Limb (tissue), 2 donors: ENCODE measurements at regions not wholly inside any gene's neighbourhood (a gene's known extent, or its start where the extent isn't known, plus 50 kb on each side); places are given as distances from the start of the nearest gene placed in this dataset.
A peak's percentile ranks its signal among the peaks of the same experiment; 100 is the strongest.
"Not testable (repeated sequence)": the region's sequence is repeated elsewhere in the genome, so short reads cannot be mapped to it uniquely, and the experiment has no call there.

Source experiments
- DNase-seq, 2 donors: peaks; one replicate each; pipeline ENCODE4 v3.0.0-alpha.2; 2016; ENCODE audit errors: extremely low spot score in 2 of 2

DNA sequence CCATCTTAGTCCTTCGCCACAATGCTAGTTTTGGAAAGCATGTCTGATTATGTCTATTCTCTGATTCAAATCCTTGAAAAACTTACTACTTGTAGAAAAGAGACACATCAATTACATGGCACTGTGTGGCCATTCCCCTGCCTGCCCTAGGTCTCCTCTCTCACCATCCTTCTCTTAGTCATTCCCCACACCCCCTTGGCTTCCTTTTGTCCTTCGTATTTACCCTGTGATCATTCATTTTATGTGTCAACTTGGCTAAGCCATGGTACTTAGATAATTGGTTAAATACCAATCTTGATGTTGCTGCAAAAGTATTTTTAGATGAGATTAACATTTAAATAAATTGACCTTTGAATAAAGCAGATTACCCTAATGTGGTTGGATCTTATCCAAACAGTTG is 122.9 kb upstream of the CDH11 start:
- DNase-seq: no peak

DNA sequence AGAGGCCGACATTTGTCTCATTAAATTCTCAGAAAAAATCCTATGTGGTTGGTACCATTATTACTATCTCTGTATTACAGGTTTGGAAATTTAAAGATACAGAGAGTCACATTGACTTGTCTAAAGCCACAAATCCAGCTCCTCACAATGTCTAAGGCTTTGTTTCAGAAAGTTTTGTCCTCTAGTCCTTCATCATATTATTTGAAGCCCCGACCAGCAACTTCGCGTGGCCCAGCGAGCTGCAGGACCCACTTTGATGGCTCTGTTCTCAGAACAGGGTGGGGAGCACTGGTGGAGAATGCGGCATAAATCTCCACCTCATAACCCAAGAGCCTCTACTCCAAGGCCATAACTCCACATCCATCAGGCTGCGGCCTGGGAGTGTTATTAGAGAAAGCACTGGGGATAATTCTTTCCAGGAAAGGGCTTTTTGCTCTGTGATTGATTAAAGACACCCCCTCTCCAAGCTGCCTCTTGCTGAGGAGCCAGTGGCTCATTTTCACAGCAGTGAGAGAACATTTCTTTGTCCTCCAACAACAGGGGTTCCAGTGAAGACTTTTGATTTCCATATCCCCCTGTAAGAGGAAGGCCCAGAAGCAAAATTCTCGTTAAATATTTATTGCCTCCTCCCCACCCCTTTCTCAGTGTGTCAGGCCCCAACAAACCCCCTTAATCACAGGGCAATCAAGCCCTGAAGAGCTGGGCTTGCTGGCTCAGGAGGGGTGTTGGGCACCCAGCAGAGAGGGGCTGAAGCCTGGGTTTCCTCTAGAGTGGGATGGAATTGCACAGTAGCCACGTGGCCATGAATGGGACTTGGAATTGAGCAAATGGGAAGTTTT is 113.7 kb upstream of the CDH11 start:
- peak in 1 of 2 donors; percentile 35 for DNase-seq

DNA sequence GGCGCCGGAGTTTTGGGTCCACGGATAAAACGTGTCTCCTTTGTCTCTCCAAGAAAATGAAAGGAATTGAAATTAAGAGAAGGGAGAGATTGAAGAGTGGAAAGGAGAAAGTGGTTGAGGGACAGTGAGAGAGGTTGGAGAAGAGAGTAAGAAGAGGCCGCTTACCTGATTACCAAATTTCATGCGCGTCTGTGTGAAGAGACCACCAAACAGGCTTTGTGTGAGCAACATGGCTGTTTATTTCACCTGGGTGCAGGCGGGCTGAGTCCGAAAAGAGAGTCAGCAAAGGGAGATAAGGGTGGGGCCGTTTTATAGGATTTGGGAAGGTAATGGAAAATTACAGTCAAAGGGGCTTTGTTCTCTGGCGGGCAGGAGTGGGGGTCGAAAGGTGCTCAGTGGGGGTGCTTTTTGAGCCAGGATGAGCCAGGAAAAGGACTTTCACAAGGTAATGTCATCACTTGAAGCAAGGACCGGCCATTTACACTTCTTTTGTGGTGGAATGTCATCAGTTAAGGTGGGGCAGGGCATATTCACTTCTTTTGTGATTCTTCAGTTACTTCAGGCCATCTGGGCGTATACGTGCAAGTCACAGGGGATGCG is 113.0 kb upstream of the CDH11 start:
- DNase-seq: not testable (repeated sequence)

DNA sequence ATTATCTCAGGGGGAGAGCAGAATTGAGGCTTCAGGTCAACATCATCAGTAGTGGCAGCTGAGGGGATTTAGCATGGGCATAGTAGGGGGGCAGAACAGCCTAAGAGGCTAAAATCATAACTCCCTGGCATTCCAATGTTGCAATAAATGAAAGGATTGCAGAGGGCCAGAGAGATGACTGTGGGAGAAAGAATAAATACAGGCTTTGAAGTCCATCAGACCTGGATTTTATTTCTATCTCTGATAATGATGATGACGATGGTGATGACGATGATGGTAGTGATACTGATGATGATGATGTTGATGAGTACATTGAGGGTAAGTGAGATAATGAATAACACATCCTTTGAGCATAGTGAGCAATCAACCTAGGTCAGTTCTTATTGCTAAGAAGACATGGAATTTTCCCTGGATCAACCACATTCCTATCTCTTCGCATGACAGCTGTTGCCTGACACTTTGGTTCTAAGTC is 107.4 kb upstream of the CDH11 start:
- DNase-seq: no peak

DNA sequence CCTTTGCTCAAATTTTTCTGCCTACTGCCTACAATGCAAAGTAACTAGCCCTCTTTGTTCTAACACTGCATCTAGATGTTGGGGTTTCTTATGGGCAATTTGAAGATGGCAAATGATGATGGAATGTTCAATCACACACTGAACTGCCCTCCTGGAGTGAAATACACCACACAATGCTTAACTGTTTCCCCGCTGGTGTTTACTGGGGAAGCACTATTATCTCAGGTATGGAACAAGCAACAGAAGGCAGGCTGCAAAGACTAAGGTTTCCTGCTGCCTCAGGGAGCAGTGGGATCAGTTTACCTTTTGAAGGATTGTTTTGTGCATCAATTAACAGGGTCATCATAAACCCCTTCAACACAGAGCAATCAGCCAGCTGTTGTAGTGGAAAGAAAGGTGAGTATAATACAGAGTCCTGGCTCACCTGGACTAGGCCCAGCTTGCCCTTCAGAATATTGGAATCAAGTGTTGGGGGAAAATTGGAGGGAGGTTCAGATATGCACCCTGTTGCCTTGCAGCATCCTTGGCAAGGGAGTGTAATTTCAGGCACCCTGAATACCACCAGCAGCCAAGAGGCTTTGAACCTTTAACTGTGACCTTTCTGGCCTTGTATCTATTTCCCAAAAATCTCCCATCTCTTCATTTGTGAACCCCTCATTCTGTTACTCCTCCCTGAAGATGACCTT is 105.4 kb upstream of the CDH11 start:
- DNase-seq: no peak

DNA sequence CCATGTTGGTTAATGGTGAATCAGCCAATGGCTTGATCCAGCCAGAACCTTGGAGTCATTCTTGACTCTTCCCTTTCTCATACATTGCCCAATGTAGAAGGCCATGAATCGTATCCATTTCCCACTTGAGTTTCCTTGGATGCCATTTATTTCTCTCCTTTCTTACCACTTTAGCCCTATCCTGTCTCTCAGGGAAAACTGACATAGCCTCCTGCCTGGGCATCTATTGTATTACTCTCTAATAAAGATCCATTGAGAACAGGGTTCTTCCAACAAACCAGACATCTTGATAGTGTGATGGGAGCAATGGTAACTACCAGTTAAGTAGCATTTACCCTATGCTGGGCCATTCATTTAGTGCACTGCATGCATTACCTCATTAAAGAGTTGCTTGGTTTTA is 104.2 kb upstream of the CDH11 start:
- no peak for DNase-seq

DNA sequence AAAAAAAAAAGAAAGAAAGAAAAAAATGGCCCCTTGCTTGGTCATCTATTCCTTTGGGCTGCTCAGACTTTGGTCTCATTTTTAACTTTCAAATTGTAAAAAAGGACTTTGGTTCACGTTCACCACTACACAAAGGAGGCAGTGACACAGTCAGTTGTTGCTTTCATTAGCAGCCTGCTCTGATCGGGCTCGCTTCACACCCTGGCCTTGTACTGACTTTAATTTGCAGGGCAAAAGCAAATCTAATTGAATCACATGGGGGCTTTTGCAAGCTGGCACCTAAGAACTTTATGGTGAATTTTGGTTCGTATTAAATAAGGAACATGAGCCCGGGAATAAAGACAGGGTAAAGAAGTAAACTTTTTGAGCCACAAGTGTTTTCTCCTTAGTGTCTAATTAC is 103.6 kb upstream of the CDH11 start:
- no peak for DNase-seq

DNA sequence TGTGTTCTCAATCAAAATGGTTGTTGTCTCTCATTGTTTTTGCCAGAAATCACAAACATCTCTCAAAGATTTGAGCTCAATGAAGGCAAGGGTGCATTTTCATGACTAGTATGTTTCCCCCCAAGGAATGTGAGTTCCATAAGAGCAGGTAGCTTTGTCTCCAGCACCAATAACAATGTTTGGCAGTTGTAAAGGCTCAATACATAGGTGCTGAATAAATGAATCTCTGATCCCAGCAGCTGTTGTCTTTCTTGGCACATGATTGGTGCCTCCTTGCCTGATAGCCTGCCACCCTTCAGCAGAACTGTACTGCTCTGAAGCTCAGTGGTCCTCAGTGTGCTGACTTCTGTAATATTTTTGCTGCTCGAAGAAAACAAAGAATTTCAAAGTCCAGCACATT is 103.1 kb upstream of the CDH11 start:
- no peak for DNase-seq

DNA sequence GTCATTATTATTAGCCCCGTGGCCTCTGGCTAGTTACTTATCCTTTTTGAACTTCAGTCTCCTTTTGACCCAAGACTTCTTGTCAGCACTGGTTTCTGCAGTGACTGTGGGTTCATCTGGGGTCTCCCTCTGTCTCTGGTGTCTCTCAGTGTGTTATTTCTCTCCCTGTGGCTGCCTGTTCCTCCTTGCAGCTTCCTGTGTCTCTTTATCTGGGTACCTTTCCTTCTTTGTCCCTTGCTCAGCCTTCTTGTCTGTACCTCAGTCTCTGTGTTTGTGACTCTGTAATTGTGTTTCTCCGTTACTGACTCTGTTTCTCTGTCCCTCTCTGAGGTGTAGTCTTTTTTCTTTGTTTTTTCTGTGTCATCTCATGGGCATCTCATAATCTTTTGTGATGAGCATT is 102.6 kb upstream of the CDH11 start:
- no peak for DNase-seq

DNA sequence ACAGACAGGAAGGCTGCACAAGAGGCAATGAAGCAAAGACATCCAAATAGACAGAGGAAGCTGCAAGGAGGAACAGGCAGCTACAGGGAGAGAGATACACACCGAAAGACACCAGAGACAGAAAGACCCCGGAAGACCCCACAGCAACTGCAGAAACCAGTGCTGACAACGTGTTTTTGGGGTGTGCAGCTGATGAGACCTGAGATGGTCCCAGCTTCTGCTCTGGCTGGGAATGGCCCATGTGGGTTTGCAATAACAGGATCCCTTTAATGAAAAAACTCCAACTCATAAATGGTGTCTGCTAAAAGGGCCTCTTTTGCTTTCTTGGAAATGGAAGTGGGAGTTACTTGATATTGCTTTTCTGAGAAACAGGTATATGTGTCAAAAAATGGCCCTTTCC is 101.5 kb upstream of the CDH11 start:
- no peak for DNase-seq

DNA sequence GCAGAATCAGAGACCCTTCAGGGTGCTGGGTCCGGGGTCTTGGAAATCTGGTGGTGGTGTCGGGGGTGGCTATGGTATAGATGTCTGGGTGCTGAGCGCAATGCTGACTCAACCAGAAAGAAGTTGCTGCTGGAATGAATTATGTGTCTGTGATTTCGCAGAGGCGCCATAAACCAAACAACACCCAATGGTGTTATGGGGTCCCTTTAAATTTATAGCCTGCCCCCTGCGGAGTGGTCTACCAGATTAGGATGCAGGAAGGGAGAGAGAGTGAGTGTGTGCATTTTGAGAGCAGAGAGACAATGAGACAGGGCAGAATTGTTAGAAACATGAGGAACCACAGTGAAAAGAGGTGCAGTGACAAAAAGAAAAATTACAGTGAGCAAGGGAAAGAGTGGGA is 100.7 kb upstream of the CDH11 start:
- DNase-seq: no peak

DNA sequence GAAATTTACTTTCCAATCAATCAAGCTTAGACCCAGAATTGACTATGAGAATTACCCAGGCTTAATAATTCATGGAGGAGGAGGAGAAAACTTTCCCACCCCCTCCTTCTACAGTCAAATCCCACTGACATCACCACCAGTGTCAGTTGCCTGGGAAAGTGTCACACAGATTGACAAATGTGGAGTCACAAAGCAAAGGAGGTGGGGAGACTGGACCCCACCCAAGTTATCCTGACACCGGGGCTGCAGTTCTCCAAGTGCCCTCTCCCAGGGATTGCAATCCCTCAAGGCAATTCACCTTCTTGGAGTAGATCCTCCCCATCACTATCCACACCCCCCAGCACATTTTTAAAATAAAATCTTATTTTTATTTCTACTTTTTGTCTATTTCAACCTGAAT is 100.2 kb upstream of the CDH11 start:
- no peak for DNase-seq

DNA sequence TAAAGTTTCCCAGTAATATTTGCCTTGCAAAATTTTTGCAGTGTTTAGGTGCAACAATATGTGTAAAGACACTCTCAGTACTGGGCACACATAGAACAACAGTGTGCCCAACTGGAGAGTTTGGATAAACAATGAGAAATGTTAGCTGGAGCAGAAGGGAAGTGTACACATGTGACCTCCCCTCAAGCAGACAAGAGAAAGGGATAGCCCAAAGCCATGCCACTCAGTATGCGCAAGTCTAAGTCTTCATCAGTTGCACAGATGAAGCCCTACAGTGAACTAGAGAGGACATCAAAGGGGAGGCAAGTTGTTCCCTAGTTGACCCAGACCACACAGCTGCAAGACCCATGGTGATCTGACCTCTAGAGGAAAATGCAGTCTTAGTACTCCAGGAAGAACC is 97.9 kb upstream of the CDH11 start:
- DNase-seq: no peak

DNA sequence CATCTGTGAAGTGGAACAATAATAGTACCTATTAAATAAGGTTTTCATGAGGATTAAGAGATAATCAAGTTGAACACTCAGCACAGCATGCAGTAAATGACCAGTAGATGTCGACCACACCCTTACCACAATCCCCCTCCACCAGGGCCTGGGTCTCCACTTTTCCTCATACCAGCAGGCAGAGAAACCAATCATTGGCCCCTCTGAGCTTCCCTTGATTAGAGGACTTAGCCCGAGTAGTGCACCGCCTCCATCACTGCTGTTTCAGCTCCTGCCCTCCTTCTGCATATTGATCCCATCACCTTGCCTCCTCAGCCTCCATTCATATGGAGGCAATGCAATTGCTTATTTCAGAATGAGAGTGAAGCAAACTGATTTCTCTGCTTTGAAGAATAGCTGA is 96.5 kb upstream of the CDH11 start:
- DNase-seq: no peak

DNA sequence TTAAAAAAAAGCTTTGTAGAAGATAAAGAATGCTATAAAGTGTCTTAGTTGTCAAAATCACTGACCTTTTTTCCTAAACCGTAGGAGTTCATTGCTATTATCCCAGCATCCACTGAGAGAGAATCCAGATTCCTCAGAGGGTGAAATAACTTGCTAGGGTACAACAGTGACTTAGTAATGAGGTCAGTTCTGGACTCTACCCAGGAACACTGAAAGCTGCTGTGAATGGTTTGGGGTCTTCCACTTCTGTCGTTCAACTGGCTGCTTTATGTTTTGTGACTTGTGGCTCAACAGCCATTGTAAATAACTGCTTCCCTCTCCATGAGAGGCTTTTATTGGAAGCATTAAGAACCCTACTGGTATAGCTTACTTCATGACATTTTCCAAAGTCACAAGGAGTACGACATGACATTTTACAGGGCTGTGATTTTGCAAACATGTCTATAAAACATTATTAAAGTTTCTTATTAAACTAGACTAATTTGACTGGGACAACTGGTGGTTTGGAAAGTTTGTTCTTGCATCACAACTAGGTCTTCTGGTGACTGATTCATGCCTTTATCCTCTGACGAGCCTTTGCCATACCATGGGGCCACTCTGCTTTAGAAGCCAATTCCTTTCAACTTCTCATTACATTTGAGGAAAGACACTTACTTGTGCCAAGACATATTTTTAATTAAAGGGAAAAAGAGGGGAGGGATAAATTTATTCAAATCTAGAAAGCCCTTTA is 92.2 kb upstream of the CDH11 start:
- DNase-seq: no peak

DNA sequence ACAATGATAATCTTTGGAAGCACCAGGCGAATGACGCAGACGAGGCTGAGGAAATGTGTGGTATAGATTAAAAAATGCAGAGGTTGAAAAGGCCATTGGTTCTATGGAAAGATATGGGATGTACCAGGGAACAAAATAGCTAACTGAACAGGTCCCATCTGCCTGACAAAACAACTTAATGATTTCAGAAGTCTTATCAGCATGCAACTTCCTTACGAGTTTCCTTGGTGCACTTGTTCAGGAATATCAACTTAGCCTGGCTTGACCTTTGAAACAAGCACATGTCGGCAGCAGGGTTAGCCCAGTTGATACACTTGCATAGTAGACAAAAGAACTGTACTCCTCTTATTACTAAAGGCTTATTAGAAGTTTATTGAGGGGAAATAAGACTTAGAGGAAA is 90.9 kb upstream of the CDH11 start:
- no peak for DNase-seq

DNA sequence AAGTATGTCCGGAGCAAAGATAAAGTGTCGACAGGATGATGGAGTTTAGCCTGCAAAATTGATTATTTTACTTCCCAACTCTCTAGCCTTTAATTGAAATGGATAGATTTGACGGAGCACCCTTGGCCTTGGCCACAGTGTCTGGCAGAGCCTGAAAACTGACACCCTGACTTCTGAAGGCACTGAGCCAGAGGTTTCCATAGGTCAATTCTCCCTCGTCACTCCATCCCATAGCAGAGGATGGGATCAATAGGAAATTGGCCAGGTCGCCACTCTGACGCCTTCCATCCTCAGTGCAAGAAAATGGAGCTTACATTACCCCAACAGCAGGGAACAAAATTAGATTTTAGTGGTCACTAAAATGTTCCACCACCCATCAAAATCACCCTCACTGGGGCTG is 90.4 kb upstream of the CDH11 start:
- no peak for DNase-seq

DNA sequence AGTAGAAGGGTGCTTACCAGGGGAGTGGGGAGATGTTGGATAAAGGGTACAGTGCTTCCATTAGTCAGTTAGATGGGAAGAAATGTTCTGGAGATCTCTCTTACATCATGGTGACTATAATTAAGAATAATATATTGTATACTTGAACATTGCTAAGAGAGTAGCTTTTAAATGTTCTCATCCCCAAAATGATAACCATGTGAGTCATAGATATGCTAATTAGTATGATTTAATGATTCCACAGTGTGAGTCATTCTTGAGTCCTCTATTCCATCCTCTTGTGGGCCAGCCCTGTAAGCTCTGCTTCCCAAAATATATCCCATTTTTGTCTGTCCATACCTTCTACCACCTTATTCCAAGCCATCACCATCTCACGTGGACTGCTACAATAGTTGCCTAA is 80.6 kb upstream of the CDH11 start:
- DNase-seq: no peak

DNA sequence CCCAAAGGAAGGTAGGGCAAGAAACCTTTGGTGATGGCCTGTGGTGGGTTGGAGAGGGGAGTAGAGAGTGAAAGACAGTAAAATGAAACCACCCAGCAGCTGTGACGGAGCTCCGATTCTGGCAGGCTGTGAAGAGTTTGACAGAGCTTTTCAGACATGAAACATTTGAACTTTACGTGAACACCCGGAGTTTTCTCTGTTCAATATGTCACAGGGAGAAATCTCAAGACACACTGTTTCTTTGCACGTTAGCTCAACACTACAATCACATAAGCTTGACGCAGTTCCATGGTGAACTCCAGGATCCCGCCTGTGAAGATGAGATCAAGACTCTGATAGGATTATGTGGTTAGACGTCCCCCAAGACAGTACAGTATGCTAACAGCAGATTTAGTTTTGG is 79.6 kb upstream of the CDH11 start:
- no peak for DNase-seq

DNA sequence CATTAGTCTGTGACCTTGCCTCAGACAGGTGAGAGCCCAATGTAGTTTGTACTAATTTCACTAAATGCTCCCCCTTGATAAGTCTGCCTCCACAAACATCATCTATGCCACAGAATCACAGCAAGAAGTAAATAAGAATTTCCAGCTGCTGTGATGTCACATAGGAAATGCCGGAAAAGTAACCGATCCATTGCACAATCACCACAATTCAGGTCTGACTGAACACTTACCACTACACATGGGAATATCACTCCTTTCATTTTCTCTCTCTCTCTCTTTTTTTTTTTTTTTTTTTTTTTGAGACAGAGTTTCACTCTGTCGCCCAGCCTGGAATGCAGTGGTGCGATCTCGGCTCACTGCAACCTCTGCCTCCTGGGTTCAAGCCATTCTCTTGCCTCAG is 79.0 kb upstream of the CDH11 start:
- no peak for DNase-seq

DNA sequence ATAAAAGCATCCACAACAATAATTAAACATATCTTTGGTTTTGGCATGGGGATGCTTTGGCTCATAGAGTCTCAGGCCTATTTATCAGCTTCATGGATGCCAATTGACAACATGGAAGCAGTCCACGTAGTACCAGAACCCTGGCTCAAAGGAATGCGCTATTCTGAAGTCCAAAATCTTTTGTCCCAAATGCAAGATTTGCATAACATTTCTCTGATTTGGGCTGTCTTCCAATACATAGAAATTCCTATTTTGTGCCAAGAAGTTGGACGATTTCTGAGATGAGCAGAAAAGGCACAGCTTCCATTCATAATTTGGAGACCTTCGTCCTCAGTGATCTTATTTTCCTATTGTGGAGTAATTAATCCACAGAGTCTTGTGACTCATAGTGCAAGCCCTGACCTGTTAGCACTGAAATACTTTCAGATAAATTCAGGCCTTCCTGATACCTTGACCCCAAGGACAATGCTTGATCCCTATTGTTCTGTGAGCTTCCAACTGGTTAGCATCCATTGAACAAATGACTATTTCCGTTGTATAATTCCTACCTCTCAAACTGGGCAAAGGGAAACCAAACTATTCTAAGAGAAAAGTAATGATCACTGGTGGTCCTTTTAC is 78.4 kb upstream of the CDH11 start:
- no peak for DNase-seq
